ENCODE measurements at regions not wholly inside any gene's neighbourhood (a gene's known extent, or its start where the extent isn't known, plus 50 kb on each side); places are given as distances from the start of the nearest gene placed in this dataset.
A peak's percentile ranks its signal among the peaks of the same experiment; 100 is the strongest.

DNA sequence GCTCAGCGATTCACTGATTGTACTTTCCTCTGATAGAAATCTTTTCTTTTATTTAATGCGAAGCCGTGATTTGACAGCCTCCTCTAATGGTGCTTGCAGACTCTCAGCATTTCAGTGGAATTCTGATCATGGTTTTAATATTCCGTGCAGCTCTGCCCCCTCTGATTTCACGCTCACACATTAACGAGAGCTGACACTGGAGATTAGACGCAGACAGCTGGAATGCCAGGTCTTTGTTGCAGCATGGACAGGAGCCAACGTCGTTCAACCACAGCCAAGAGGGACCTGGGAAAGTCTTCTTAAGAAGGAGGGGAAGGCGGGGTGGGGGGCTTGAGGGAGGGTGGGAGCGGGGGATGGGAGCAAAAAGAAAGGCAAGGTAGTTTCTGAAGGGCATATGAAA lies 186.4 kb downstream of the BLID start:
- TF ChIP-seq POLR2AphosphoS5 (IDR thresholded peaks at IDR 0.05) (no peak), POLR2A (IDR thresholded peaks at IDR 0.05) (no peak)
- TF ChIP-seq, protein P1, sequence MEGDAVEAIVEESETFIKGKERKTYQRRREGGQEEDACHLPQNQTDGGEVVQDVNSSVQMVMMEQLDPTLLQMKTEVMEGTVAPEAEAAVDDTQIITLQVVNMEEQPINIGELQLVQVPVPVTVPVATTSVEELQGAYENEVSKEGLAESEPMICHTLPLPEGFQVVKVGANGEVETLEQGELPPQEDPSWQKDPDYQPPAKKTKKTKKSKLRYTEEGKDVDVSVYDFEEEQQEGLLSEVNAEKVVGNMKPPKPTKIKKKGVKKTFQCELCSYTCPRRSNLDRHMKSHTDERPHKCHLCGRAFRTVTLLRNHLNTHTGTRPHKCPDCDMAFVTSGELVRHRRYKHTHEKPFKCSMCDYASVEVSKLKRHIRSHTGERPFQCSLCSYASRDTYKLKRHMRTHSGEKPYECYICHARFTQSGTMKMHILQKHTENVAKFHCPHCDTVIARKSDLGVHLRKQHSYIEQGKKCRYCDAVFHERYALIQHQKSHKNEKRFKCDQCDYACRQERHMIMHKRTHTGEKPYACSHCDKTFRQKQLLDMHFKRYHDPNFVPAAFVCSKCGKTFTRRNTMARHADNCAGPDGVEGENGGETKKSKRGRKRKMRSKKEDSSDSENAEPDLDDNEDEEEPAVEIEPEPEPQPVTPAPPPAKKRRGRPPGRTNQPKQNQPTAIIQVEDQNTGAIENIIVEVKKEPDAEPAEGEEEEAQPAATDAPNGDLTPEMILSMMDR (IDR thresholded peaks at IDR 0.05), result no peak
- H3K27me3 ChIP-seq, result no peaks in the 10 kb centered on the region
- H3K27ac ChIP-seq, result peak overlapping the region in 1 of 2 donors; percentile 40
- no peaks in the 10 kb centered on the region for H3K4me1 ChIP-seq
- H3K4me3 ChIP-seq, result peak overlapping the region; percentile 31 to 44 (median 37)
- H3K36me3 ChIP-seq, result no peaks in the 10 kb centered on the region
- DNase-seq (ENCODE audit: low spot score in 2 of 2), result no peak
- intact Hi-C loops (cut with DNase I; ENCODE audit: low total_unique reads), result no loop called here
- H3K9me3 ChIP-seq, result no peaks in the 10 kb centered on the region

DNA sequence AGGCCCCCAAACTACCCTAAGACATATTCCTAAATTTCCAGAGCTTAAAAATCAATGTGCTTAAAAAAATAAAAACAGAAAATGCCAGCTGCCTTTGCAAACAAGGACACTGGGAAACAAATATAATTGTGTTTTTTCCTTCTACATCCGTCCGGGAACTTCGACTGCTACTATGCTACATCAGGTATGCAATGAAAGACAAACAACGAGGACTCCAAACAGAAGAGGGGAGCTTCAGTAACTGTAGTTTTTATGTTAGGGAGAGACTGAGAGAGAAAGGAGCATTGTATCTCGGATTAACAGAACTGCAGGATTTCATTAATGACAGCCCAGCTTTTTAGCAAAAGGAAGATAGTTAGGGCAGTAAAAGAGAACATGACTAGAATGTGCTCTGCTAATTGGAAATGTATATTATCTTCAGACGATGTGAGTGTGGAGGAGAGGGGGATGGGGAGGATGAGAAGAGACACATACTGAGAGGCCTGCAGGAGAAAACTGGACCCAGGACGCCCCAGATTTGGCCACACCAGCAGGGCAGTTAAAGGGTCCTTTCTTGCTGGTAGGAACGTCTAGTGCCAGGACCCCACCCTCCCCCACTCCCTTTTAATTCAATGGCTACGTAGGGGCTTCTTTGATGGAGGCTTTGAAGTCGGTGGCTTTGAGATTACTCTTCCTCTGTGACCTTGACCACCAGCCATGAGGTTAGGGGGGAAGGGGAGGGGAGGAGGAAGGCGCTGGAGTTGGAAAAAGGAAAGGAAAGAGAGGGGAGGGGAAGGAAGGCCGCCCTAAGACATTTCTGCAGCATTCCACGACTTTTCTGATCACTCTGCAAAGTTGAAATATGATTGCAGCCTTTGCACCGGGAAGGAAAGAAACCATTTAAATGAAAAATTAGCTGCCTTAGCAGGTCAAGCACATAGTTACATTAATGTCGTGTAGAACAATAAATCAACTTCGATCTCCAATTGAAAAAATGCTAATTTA lies 187.1 kb downstream of the BLID start:
- no peaks in the 10 kb centered on the region for H3K9me3 ChIP-seq
- H3K36me3 ChIP-seq, result no peaks in the 10 kb centered on the region
- H3K27ac ChIP-seq, result peak overlapping the region in 1 of 2 donors; percentile 28
- intact Hi-C loops (cut with DNase I; ENCODE audit: low total_unique reads), result no loop called here
- DNase-seq (ENCODE audit: low spot score in 2 of 2), result no peak
- no peaks in the 10 kb centered on the region for H3K4me1 ChIP-seq
- peak overlapping the region; percentile 31 to 44 (median 37) for H3K4me3 ChIP-seq
- no peaks in the 10 kb centered on the region for H3K27me3 ChIP-seq
- no peak for TF ChIP-seq POLR2AphosphoS5 (IDR thresholded peaks at IDR 0.05)
- TF ChIP-seq, protein P1 (IDR thresholded peaks at IDR 0.05), result no peak
- no peak for TF ChIP-seq POLR2A (IDR thresholded peaks at IDR 0.05)

DNA sequence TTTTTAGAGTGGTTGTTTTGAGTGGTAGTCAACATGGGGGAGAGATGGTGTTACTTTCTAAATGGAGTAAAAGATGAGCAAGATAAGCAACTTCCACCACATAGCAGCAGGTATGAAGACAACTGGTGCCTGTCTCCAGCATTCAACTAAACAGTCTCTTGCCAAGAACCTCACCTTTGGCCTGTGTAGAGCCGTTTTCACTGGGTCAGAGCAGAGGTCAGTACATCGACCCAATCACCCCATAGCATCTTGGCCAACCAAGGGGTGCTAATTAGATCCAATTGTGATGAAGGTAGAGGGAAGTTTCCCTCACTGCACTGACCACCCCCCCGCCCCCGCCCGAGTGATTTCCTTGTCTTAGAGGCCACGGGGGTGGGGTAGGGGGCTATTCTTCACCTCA lies 188.2 kb downstream of the BLID start:
- TF ChIP-seq POLR2A (IDR thresholded peaks at IDR 0.05) (no peak), POLR2AphosphoS5 (IDR thresholded peaks at IDR 0.05) (no peak)
- TF ChIP-seq, protein P1 (IDR thresholded peaks at IDR 0.05), result no peak
- DNase-seq (ENCODE audit: low spot score in 2 of 2), result no peak
- Histone ChIP-seq H3K9me3 (no peaks in the 10 kb centered on the region), H3K4me3 (no peak overlapping the region), H3K27ac (no peak overlapping the region), H3K36me3 (no peaks in the 10 kb centered on the region), H3K4me1 (no peaks in the 10 kb centered on the region), H3K27me3 (no peaks in the 10 kb centered on the region)
- intact Hi-C loops (cut with DNase I; ENCODE audit: low total_unique reads), result no loop called here

DNA sequence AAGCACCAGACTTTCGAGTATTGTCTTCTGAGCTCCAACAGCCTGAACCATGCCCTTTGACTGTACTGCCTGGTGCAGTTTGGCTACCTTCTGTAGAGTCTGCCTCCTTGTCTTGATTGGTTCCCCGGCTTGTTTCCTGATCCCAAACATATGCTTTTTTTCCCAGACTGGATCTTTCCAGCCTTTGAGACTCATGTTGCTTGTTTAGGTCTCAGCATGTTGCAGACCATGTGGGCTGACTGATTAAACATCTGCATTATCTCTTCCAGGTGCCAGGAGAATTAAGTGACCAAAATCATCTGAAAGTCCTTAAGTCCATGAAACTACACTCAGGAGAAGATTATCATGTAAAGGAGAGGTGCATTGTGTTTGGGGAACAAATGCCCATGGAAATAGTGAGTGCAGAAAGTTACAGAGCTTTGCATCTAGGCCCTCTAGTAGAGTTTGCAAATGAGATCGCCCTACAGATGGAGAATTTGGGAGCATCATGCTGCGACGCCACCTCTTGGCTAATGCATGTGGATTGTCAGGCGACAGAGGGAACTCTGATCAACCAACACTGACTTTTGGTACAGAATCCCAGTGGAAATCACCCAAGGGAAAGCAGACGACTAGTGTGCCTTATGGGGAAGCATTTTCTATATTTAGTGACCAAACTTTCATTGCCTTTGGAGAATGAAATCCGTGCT lies 188.8 kb downstream of the BLID start:
- Histone ChIP-seq H3K9me3 (no peaks in the 10 kb centered on the region), H3K36me3 (no peaks in the 10 kb centered on the region), H3K4me1 (no peaks in the 10 kb centered on the region), H3K27me3 (no peaks in the 10 kb centered on the region), H3K4me3 (no peak overlapping the region), H3K27ac (no peak overlapping the region)
- TF ChIP-seq POLR2A (IDR thresholded peaks at IDR 0.05), result no peak
- TF ChIP-seq POLR2AphosphoS5 (IDR thresholded peaks at IDR 0.05), result no peak
- TF ChIP-seq, protein P1 (IDR thresholded peaks at IDR 0.05), result no peak
- intact Hi-C loops (cut with DNase I; ENCODE audit: low total_unique reads), result no loop called here
- no peak for DNase-seq (ENCODE audit: low spot score in 2 of 2)

DNA sequence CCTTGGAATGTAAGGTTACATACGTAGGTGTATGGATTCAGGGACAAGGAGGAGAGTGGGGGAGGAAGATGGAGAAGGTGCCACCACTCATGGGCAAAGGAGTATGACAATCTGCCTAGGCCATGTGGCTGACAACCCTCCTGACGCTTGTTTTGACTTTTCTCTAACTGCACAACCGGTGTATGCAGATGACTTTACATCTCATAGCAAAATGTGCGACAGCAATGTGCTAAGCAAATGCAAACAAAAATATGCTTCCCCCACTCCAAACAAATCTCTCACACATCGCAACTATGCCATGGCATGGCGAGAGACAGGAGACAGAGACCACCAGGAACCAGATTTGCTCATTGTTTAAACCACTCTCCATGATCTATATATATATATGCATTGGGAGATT lies 191.8 kb downstream of the BLID start:
- Histone ChIP-seq H3K27me3 (no peaks in the 10 kb centered on the region), H3K36me3 (no peaks in the 10 kb centered on the region), H3K9me3 (no peaks in the 10 kb centered on the region), H3K4me1 (no peaks in the 10 kb centered on the region), H3K27ac (no peak overlapping the region), H3K4me3 (no peak overlapping the region)
- DNase-seq (ENCODE audit: low spot score in 2 of 2), result no peak
- TF ChIP-seq POLR2A (IDR thresholded peaks at IDR 0.05) (no peak), POLR2AphosphoS5 (IDR thresholded peaks at IDR 0.05) (no peak)
- TF ChIP-seq, protein P1 (IDR thresholded peaks at IDR 0.05), result no peak
- intact Hi-C loops (cut with DNase I; ENCODE audit: low total_unique reads), result no loop called here

Data from breast epithelium (tissue), 4 donors.